Ascending aorta (tissue), 2 donors: ENCODE measurements at regions not wholly inside any gene's neighbourhood (a gene's known extent, or its start where the extent isn't known, plus 50 kb on each side); places are given as distances from the start of the nearest gene placed in this dataset.

Experiments
- DNase-seq, 2 donors: peaks; one replicate each; pipeline ENCODE4 v3.0.0-alpha.2; 2019; ENCODE audit warnings: low spot score in 2 of 2
- H3K27ac ChIP-seq, 2 donors: fragments of 200-600 bp; sonication (generic); one replicate each; pipeline ENCODE4 v1.5.1; 2016 to 2017; ENCODE audit warnings: mild to moderate bottlenecking in 1 of 2
- H3K27me3 ChIP-seq: fragments of 200-600 bp; sonication (generic); one replicate; pipeline ENCODE4 v1.5.1; 2017
- H3K36me3 ChIP-seq, 2 donors: fragments of 200-600 bp; sonication (generic); one replicate each; pipeline ENCODE4 v1.5.1; 2016
- H3K4me1 ChIP-seq, 2 donors: fragments of 200-600 bp; sonication (generic); one replicate each; pipeline ENCODE4 v1.5.1; 2016 to 2017; ENCODE audit warnings: mild to moderate bottlenecking in 1 of 2
- H3K4me3 ChIP-seq, 2 donors: fragments of 200-600 bp; sonication (generic); one replicate each; pipeline ENCODE4 v1.5.1; 2016 to 2017; ENCODE audit warnings: mild to moderate bottlenecking in 1 of 2
- H3K9me3 ChIP-seq, 2 donors: fragments of 200-600 bp; sonication (generic); one replicate each; pipeline ENCODE4 v1.5.1; 2016
- intact Hi-C: fragments of 100-400 bp; cut with DNase I; formaldehyde crosslinking; loops from one replicate; pipeline ENCODE4 v1.15.1; 2023
- TF ChIP-seq, protein P1 (sequence below), 3 experiments: fragments of 200-600 bp in 2 of 3; fragments of 450-650 bp in 1 of 3; sonication (generic) in 2 of 3; IDR thresholded peaks; one replicate each; pipeline ENCODE4 v1.5.1; 2016 to 2019; ENCODE audit warnings: antibody characterized with exemption in 3 of 3, mild to moderate bottlenecking in 1 of 3, moderate library complexity in 1 of 3

DNA sequence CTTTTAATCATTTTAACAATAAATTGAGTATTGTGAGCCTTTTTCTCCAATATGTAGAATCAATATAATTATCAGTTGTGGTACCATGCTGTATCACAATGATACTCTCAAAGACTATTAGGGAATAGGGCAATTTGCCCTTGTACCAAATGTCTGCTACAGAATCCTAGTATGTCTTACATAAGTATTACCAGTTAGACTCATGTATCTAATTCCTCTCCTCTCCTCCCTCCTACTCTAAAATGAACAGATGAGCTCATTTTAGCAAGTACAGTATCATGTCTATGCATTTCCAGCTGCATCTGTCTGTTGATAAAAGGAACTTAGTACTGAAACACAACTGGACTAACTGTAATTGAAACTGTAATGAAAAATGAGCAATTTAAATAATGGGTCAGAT, 124.3 kb upstream of the ATP11B start:
- Histone ChIP-seq H3K36me3 (no peaks in the 10 kb centered on the region), H3K27me3 (no peaks in the 10 kb centered on the region), H3K4me1 (no peaks in the 10 kb centered on the region), H3K4me3 (no peak overlapping the region), H3K27ac (no peak overlapping the region), H3K9me3 (no peaks in the 10 kb centered on the region)
- intact Hi-C loops: no loop called here
- DNase-seq: no peak
- TF ChIP-seq, protein P1, sequence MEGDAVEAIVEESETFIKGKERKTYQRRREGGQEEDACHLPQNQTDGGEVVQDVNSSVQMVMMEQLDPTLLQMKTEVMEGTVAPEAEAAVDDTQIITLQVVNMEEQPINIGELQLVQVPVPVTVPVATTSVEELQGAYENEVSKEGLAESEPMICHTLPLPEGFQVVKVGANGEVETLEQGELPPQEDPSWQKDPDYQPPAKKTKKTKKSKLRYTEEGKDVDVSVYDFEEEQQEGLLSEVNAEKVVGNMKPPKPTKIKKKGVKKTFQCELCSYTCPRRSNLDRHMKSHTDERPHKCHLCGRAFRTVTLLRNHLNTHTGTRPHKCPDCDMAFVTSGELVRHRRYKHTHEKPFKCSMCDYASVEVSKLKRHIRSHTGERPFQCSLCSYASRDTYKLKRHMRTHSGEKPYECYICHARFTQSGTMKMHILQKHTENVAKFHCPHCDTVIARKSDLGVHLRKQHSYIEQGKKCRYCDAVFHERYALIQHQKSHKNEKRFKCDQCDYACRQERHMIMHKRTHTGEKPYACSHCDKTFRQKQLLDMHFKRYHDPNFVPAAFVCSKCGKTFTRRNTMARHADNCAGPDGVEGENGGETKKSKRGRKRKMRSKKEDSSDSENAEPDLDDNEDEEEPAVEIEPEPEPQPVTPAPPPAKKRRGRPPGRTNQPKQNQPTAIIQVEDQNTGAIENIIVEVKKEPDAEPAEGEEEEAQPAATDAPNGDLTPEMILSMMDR (IDR thresholded peaks at IDR 0.05): no peak

DNA sequence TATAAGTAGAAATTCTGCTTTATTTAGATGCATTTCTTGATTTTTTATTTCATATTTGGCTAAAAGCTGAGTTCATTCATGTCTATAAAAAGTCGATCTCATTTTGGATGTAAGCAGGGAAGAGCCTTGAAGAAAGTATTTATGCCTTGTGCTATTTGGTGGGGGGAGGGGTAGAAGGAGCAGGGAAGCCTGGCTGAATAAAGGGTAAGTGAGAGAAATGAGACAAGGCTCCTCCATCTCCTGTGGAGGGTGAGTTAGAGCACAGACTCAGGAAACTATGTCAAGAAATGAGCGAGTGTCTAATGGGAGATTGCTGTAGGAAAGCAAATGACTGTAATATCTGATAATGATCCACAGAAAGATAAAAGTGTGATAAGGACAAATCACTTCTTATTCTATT, 121.8 kb upstream of the ATP11B start:
- TF ChIP-seq, protein P1 (IDR thresholded peaks at IDR 0.05): no peak
- DNase-seq: no peak
- Histone ChIP-seq H3K27me3 (no peaks in the 10 kb centered on the region), H3K27ac (no peak overlapping the region), H3K4me3 (no peak overlapping the region), H3K4me1 (no peaks in the 10 kb centered on the region), H3K36me3 (no peaks in the 10 kb centered on the region), H3K9me3 (no peaks in the 10 kb centered on the region)
- intact Hi-C loops: no loop called here

DNA sequence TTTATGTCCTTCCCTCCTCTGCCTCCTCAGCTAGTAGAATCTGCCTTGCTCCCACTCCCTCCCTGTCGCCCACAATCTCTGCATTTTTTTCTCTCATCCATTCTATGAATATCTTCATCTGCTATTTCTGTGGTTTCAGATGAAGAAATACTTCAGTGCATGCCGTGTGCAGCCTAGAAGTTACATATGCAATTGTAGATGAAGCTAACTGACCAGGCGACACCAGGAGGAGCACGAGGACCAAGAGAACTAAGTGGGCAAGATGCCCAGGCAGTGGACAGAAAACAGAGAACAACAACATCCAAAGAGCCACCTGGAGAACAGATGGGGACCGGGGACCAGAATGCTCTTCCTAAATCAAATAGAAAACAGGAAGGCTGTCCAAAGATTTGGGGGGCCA, 121.4 kb upstream of the ATP11B start:
- intact Hi-C loops: no loop called here
- TF ChIP-seq, protein P1 (IDR thresholded peaks at IDR 0.05): no peak
- no peak for DNase-seq
- Histone ChIP-seq H3K36me3 (no peaks in the 10 kb centered on the region), H3K4me3 (no peak overlapping the region), H3K4me1 (no peaks in the 10 kb centered on the region), H3K27me3 (no peaks in the 10 kb centered on the region), H3K9me3 (no peaks in the 10 kb centered on the region), H3K27ac (no peak overlapping the region)

DNA sequence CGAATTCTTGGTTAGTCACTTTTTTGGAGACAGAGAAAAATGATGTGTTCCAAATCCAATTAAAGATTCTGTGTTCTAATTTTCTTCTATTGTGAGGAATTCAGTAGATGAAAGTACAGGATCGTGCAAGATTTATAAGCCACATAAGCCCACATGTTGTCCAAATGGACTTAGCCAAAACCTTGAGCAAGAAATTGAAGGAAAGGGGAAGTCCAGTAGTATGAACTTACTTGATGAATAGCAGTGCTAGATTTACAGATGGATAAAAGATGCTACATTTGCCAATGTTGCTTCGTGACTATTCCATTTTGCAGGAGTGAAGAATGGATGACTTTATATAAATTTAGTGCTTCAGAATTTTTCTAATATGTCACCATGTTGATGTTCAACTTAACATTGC, 120.0 kb upstream of the ATP11B start:
- no peaks in the 10 kb centered on the region for H3K9me3 ChIP-seq
- H3K4me1 ChIP-seq: no peaks in the 10 kb centered on the region
- H3K4me3 ChIP-seq: no peak overlapping the region
- H3K36me3 ChIP-seq: no peaks in the 10 kb centered on the region
- no peak overlapping the region for H3K27ac ChIP-seq
- no peaks in the 10 kb centered on the region for H3K27me3 ChIP-seq
- no peak for DNase-seq
- intact Hi-C loops: no loop called here
- TF ChIP-seq, protein P1 (IDR thresholded peaks at IDR 0.05): no peak

DNA sequence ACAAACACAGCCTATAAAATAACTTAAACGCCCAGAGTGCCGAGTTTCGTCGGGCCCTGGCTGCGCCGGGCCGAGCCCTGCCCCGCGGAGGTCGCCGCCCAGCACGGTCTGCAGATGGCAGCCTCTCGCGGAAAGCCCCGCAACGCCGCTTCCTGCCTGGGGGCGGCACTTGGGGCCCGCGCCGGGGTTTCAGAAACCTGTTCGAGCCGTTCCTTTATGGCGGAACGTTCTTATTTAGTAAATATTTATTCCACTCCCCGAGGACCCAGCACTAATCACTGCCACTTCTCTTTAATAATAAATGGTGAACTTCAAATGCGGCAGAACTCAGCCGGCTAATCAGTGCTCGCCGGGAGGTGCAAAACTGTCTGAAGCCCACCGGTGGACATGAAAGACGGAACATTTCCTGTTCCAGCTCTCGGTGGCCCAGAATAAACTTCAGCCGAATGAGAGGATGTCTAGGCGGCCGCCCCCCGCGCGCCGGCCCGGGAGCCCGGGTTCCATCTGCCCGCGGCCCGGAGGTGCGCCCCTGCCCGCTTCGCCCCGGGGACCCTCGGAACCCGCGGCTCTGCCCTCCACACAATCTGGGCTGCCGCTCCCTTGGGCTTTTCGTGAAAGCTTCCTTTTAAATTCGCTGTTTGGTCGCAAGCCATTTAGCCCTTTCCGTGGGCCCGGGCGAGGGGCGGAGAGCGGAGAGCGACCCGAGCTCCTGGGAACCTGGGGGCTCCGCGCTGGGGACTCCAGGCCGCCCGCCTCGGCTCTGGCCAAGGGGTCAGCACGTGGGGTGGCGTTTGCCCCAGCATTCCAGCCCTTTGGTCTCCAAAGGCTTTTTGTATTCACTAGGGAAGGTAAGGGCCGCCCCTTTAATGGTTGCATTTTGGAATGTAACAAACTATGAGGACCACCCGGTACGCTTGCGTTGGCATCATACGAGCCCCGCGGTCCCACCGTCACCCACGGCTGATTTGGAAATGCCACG, 110.8 kb upstream of the ATP11B start:
- Histone ChIP-seq H3K9me3 (no peaks in the 10 kb centered on the region), H3K36me3 (no peaks in the 10 kb centered on the region), H3K27me3 (no peaks in the 10 kb centered on the region), H3K4me1 (peaks cover 0 to 4% of the 10 kb centered on the region in 2 donors), H3K4me3 (peak overlapping the region; percentile 61 to 62), H3K27ac (no peak overlapping the region)
- TF ChIP-seq, protein P1 (IDR thresholded peaks at IDR 0.05): peak in 2 of 3 experiments; percentile 6 to 26
- intact Hi-C loops: loop anchor here (5.0 to 10.0 kb wide), 2 partner anchors 975 to 1878 kb away; no protein-coding TSS in a partner anchor
- DNase-seq: no peak
